ENCODE measurements at regions not wholly inside any gene's neighbourhood (a gene's known extent, or its start where the extent isn't known, plus 50 kb on each side); places are given as distances from the start of the nearest gene placed in this dataset.

- in situ Hi-C loops (cut with MboI) = no loop called here
- CTCF ChIA-PET (ENCODE audit: low intra/inter-chr PET ratio) = no interaction called here
Observed at GRCh38 chr7:33730958-33731357, 174.4 kb upstream of the BMPER start.

More at GRCh38 chr7:33730958-33731357, 174.4 kb upstream of the BMPER start:
- H3K4me2 ChIP-seq (ENCODE audit: insufficient read depth, low read length) = no peak overlapping the region
- H3K79me2 ChIP-seq (ENCODE audit: control insufficient read depth, insufficient read depth, low read length) = no peaks in the 10 kb centered on the region
- H3K9ac ChIP-seq (ENCODE audit: insufficient read depth in 1 of 2, low read depth in 2 of 2, low read length in 2 of 2) = no peak overlapping the region
- DNase-seq (ENCODE audit: extremely low read depth in 1 of 4, low spot score in 3 of 4) = no peak
- no peak overlapping the region for H2AFZ ChIP-seq (ENCODE audit: low read depth, low read length)
- intact Hi-C loops (cut with micrococcal nuclease) = no loop called here
- no peaks in the 10 kb centered on the region for H3K36me3 ChIP-seq (ENCODE audit: control insufficient read depth, insufficient read depth, low read length)
- H3K4me1 ChIP-seq (replicated peaks in 1 of 2; ENCODE audit: control insufficient read depth in 2 of 2, insufficient read depth in 2 of 2, low read length in 2 of 2) = no peaks in the 10 kb centered on the region
- H4K20me1 ChIP-seq (replicated peaks; ENCODE audit: control insufficient read depth, insufficient read depth, low read length) = no peaks in the 10 kb centered on the region; the same call in none of the 2 replicates
- H3K27me3 ChIP-seq (ENCODE audit: control insufficient read depth in 2 of 2, insufficient read depth in 2 of 2, low read length in 2 of 2) = peaks cover 0 to 14% of the 10 kb centered on the region in 2 experiments; a peak in 3 of 5 replicates
- no TSS peak for BruUV-seq (replicated peaks)
- H3K9me3 ChIP-seq (replicated peaks; ENCODE audit: control insufficient read depth, insufficient read depth, low read depth, low read length) = no peaks in the 10 kb centered on the region
- no peaks in the 10 kb centered on the region for H3K9me1 ChIP-seq (ENCODE audit: control insufficient read depth, insufficient read depth, low read length)
- WGBS (ENCODE audit: insufficient coverage, low coverage, missing lambda C conversion rate) = 0% methylated on average over 4 of the region's 4 CpGs
- no peak for TF ChIP-seq CCNT2 (IDR thresholded peaks at IDR 0.05; ENCODE audit: borderline replicate concordance, extremely low read depth, insufficient read length, low read depth, low read length)
- TF ChIP-seq ZBTB40 (IDR thresholded peaks at IDR 0.05) = no peak
- no peak for TF ChIP-seq ZBTB40 (CRISPR knock-in tag; IDR thresholded peaks at IDR 0.05)
- POLR2A ChIA-PET = no interaction called here
- ATAC-seq = no peak
- H3K4me3 ChIP-seq = no peak overlapping the region
- no peak for FAIRE-seq
- no peak overlapping the region for H3K27ac ChIP-seq (ENCODE audit: extremely low read depth, low read depth, low read length)
